Loucy (cell line): ENCODE measurements at regions not wholly inside any gene's neighbourhood (a gene's known extent, or its start where the extent isn't known, plus 50 kb on each side); places are given as distances from the start of the nearest gene placed in this dataset.

ENCODE experiments used
- EZH2phosphoT487 ChIP-seq: fragments of 200-600 bp; IDR thresholded peaks from 2 replicates; pipeline ENCODE4 v1.6.1; 2018; ENCODE audit warnings: antibody characterized with exemption, mild to moderate bottlenecking, moderate library complexity, borderline replicate concordance
- TF ChIP-seq, protein P1 (sequence below): fragments of 200-600 bp; sonication (generic); conservative IDR thresholded peaks from 2 replicates; pipeline ENCODE4 v1.5.1; 2014; ENCODE audit warnings: mild to moderate bottlenecking, antibody characterized with exemption, low read length

DNA sequence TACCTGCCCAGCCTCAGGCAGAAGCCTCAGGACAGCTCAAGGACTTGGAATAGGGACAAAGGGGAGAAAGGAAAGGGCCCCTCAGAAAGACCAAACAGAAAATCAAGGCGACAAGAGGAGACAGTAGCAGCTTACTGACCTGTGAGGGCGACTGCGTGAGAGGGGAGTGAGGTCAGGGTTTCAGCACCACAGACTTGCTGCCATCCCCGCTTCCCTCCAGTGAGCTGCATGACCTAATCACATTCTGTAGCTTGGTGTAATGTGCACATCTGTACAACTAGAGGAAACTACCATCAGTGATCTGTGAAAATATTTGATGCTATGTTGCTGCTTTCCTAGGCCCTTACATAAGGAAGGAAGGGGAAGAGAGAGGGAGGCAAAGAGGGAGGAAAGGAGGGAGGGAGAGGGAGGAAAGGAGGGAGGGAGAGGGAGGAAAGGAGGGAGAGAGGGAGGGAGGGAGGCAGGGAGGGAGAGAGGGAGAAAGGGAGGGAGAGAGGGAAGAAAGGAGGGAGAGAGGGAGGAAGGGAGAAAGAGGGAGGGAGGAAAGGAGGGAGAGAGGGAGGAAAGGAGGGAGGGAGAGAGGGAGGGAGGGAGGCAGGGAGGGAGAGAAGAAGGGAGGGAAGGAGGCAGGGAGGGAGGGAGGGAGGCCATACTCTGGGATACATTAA is 404.9 kb upstream of the CDH5 start:
- TF ChIP-seq, protein P1, sequence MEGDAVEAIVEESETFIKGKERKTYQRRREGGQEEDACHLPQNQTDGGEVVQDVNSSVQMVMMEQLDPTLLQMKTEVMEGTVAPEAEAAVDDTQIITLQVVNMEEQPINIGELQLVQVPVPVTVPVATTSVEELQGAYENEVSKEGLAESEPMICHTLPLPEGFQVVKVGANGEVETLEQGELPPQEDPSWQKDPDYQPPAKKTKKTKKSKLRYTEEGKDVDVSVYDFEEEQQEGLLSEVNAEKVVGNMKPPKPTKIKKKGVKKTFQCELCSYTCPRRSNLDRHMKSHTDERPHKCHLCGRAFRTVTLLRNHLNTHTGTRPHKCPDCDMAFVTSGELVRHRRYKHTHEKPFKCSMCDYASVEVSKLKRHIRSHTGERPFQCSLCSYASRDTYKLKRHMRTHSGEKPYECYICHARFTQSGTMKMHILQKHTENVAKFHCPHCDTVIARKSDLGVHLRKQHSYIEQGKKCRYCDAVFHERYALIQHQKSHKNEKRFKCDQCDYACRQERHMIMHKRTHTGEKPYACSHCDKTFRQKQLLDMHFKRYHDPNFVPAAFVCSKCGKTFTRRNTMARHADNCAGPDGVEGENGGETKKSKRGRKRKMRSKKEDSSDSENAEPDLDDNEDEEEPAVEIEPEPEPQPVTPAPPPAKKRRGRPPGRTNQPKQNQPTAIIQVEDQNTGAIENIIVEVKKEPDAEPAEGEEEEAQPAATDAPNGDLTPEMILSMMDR: no peak
- TF ChIP-seq EZH2phosphoT487: no peak
